ENCODE measurements at regions not wholly inside any gene's neighbourhood (a gene's known extent, or its start where the extent isn't known, plus 50 kb on each side); places are given as distances from the start of the nearest gene placed in this dataset.

DNA sequence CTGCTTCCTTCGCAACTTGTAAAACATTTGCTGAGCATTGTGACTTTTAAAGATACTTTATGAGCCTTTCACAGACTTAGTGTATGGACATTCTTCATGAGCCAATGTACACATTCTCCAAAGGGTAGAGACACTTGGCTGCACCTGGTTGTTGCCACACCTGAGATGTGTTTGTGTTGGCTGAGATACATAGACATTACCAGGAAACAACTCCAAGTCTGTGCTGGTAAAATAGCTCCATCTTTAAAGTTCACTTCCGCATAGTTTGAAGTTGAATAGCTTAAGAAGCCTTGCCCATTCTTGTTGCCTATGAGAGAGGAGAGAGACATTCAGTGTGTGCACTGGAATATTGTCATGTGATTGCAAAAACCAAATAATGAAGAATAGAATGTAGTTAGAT is 538.3 kb upstream of the AMELY start:
- DNase-seq: no peak
- Mint-ChIP-seq H3K36me3 (ENCODE audit: low read depth) (peaks cover 8% of the 10 kb centered on the region; the same call in 1 of the 2 replicates), H3K4me1 (ENCODE audit: low read depth) (peaks cover 32% of the 10 kb centered on the region), H3K27me3 (ENCODE audit: insufficient read depth) (no peaks in the 10 kb centered on the region; the same call in 1 of the 2 replicates), H3K27ac (no peak overlapping the region), H3K4me3 (no peak overlapping the region), H3K9me3 (peaks cover 7% of the 10 kb centered on the region)
- TF ChIP-seq, protein P1, sequence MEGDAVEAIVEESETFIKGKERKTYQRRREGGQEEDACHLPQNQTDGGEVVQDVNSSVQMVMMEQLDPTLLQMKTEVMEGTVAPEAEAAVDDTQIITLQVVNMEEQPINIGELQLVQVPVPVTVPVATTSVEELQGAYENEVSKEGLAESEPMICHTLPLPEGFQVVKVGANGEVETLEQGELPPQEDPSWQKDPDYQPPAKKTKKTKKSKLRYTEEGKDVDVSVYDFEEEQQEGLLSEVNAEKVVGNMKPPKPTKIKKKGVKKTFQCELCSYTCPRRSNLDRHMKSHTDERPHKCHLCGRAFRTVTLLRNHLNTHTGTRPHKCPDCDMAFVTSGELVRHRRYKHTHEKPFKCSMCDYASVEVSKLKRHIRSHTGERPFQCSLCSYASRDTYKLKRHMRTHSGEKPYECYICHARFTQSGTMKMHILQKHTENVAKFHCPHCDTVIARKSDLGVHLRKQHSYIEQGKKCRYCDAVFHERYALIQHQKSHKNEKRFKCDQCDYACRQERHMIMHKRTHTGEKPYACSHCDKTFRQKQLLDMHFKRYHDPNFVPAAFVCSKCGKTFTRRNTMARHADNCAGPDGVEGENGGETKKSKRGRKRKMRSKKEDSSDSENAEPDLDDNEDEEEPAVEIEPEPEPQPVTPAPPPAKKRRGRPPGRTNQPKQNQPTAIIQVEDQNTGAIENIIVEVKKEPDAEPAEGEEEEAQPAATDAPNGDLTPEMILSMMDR (IDR thresholded peaks at IDR 0.05): no peak

GRCh38 chrY:7448687-7449086 is 537.1 kb upstream of the AMELY start:
- peak overlapping the region; percentile 65 for H3K27ac Mint-ChIP-seq
- peaks cover 7% of the 10 kb centered on the region for H3K9me3 Mint-ChIP-seq
- no peaks in the 10 kb centered on the region; the same call in 1 of the 2 replicates for H3K27me3 Mint-ChIP-seq (ENCODE audit: insufficient read depth)
- no peak for DNase-seq
- H3K4me1 Mint-ChIP-seq (ENCODE audit: low read depth): peaks cover 37% of the 10 kb centered on the region
- H3K4me3 Mint-ChIP-seq: peak overlapping the region; percentile 17; the same call in 1 of the 2 replicates
- TF ChIP-seq, protein P1 (IDR thresholded peaks at IDR 0.05): no peak
- H3K36me3 Mint-ChIP-seq (ENCODE audit: low read depth): peaks cover 8% of the 10 kb centered on the region; the same call in 1 of the 2 replicates

GRCh38 chrY:7447881-7448516 is 536.4 kb upstream of the AMELY start:
- no peak overlapping the region for H3K4me3 Mint-ChIP-seq
- peaks cover 8% of the 10 kb centered on the region; the same call in 1 of the 2 replicates for H3K36me3 Mint-ChIP-seq (ENCODE audit: low read depth)
- TF ChIP-seq, protein P1 (IDR thresholded peaks at IDR 0.05): no peak
- H3K9me3 Mint-ChIP-seq: peaks cover 6% of the 10 kb centered on the region
- DNase-seq: peak; percentile 57
- no peaks in the 10 kb centered on the region; the same call in 1 of the 2 replicates for H3K27me3 Mint-ChIP-seq (ENCODE audit: insufficient read depth)
- H3K4me1 Mint-ChIP-seq (ENCODE audit: low read depth): peaks cover 37% of the 10 kb centered on the region
- H3K27ac Mint-ChIP-seq: peak overlapping the region; percentile 65

- H3K9me3 Mint-ChIP-seq: no peaks in the 10 kb centered on the region; the same call in 1 of the 2 replicates
- TF ChIP-seq, protein P1 (IDR thresholded peaks at IDR 0.05): no peak
Measured at GRCh38 chrY:7444141-7444540, 532.6 kb upstream of the AMELY start.

GRCh38 chrY:7440796-7441530 is 529.4 kb upstream of the AMELY start:
- H3K4me1 Mint-ChIP-seq (ENCODE audit: low read depth): peaks cover 21% of the 10 kb centered on the region
- no peaks in the 10 kb centered on the region for H3K9me3 Mint-ChIP-seq
- no peak for DNase-seq
- no peak overlapping the region for H3K4me3 Mint-ChIP-seq
- no peaks in the 10 kb centered on the region for H3K36me3 Mint-ChIP-seq (ENCODE audit: low read depth)
- TF ChIP-seq, protein P1 (IDR thresholded peaks at IDR 0.05): no peak
- H3K27ac Mint-ChIP-seq: peak overlapping the region; percentile 21; the same call in 1 of the 2 replicates
- H3K27me3 Mint-ChIP-seq (ENCODE audit: insufficient read depth): no peaks in the 10 kb centered on the region

More at GRCh38 chrY:7444141-7444540, 532.6 kb upstream of the AMELY start:
- H3K27ac Mint-ChIP-seq: no peak overlapping the region
- DNase-seq: no peak
- no peak overlapping the region for H3K4me3 Mint-ChIP-seq
- no peaks in the 10 kb centered on the region for H3K27me3 Mint-ChIP-seq (ENCODE audit: insufficient read depth)
- no peaks in the 10 kb centered on the region for H3K36me3 Mint-ChIP-seq (ENCODE audit: low read depth)
- H3K4me1 Mint-ChIP-seq (ENCODE audit: low read depth): peaks cover 38% of the 10 kb centered on the region

Data from HFFc6 (cell line).